Caco-2 (cell line): ENCODE measurements at regions not wholly inside any gene's neighbourhood (a gene's known extent, or its start where the extent isn't known, plus 50 kb on each side); places are given as distances from the start of the nearest gene placed in this dataset.
"Not testable (repeated sequence)": the region's sequence is repeated elsewhere in the genome, so short reads cannot be mapped to it uniquely, and the experiment has no call there.

ENCODE experiments used
- BruUV-seq: library from RNA; stranded (reverse); fragments of 400-500 nt; replicated peaks from 2 replicates; lab custom pipeline; 2021; lab: Mats Ljungman, UMichigan
- CTCF ChIA-PET: fragments of 300-600 bp; sonication (Branson Sonifier 250); formaldehyde crosslinking; loops from one replicate; lab custom pipeline; 2022; ENCODE audit warnings: antibody characterized with exemption; lab: Charles Lee
- POLR2A ChIA-PET: fragments of 300-600 bp; sonication (Branson Sonifier 250); formaldehyde crosslinking; loops from one replicate; lab custom pipeline; 2022; ENCODE audit warnings: antibody characterized with exemption; lab: Charles Lee
- DNase-seq, 2 experiments: peaks; one replicate each; pipeline versions ENCODE4 v3.0.0 to v3.0.0-alpha.2; 2020 to 2022
- H3K27me3 ChIP-seq: replicated peaks from 2 replicates; pipeline ENCODE4 v1.6.0; 2011; ENCODE audit warnings: low read length; ENCODE audit not compliant: control insufficient read depth, insufficient read depth
- H3K36me3 ChIP-seq: 2 replicates; pipeline ENCODE4 v1.5.1; 2011; ENCODE audit warnings: low read length; ENCODE audit not compliant: control insufficient read depth, insufficient read depth
- H3K4me1 ChIP-seq: fragments of 250-450 bp; sonication (Bioruptor Pico); 2 replicates; pipeline ENCODE4 v1.5.1; 2020; ENCODE audit warnings: mild to moderate bottlenecking
- H3K4me3 ChIP-seq: 2 replicates; pipeline ENCODE4 v1.5.1; 2011; ENCODE audit warnings: low read depth, mild to moderate bottlenecking, control low read depth, low read length
- H3K9me3 ChIP-seq: fragments of 250-450 bp; sonication (Bioruptor Pico); 2 replicates; pipeline ENCODE4 v1.5.1; 2020; ENCODE audit warnings: mild to moderate bottlenecking, moderate library complexity
- H3K27ac Mint-ChIP-seq: one replicate; pipeline ENCODE4 v1.8.0; 2022; ENCODE audit warnings: mixed read lengths; ENCODE audit not compliant: unreplicated experiment
- H3K27me3 Mint-ChIP-seq: one replicate; pipeline ENCODE4 v1.8.0; 2022; ENCODE audit warnings: mixed read lengths; ENCODE audit not compliant: insufficient read depth, unreplicated experiment
- H3K36me3 Mint-ChIP-seq: one replicate; pipeline ENCODE4 v1.8.0; 2022; ENCODE audit warnings: mild to moderate bottlenecking, mixed read lengths; ENCODE audit not compliant: insufficient read depth, unreplicated experiment
- H3K4me1 Mint-ChIP-seq: one replicate; pipeline ENCODE4 v1.8.0; 2022; ENCODE audit warnings: low read depth, mixed read lengths; ENCODE audit not compliant: unreplicated experiment
- H3K4me3 Mint-ChIP-seq: one replicate; pipeline ENCODE4 v1.8.0; 2022; ENCODE audit warnings: mild to moderate bottlenecking, moderate library complexity, mixed read lengths; ENCODE audit not compliant: unreplicated experiment
- H3K9me3 Mint-ChIP-seq: one replicate; pipeline ENCODE4 v1.8.0; 2022; ENCODE audit warnings: mixed read lengths; ENCODE audit not compliant: unreplicated experiment
- intact Hi-C: fragments of 100-400 bp; cut with micrococcal nuclease; formaldehyde crosslinking; loops from one replicate; pipeline ENCODE4 v1.10.0; 2022; ENCODE audit not compliant: unreplicated experiment
- TF ChIP-seq, protein P1 (sequence below), 2 experiments: fragments of 200-600 bp in 1 of 2; IDR thresholded peaks; 1 replicate in 1 of 2; 2 replicates in 1 of 2; pipeline versions ENCODE4 v1.5.1 to v1.8.0; 2011 to 2022; ENCODE audit warnings: antibody characterized with exemption in 1 of 2, control low read depth in 1 of 2, inconsistent platforms in 1 of 2, low read depth in 1 of 2, low read length in 1 of 2, mild to moderate bottlenecking in 1 of 2, moderate library complexity in 1 of 2; ENCODE audit not compliant: insufficient read depth in 1 of 2, severe bottlenecking in 1 of 2, unreplicated experiment in 1 of 2

DNA sequence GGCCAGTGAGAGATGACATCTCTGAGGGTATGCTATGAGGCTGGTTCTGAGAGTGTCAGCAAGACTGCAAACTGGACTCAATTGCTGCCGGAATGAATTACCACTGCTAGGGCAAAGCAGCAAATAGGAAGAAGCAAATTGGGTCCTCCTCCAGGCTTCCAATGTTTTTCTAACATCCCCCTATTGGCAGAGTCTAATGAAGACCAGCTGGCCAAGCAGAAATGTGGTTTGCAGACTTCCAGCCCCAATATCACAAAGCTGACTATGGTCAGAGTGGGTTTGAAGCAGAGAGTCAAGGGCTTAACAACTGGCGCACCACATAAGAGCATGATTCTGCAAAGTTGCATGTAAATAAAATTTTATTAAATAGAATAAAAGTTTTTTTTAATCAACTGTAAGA, 225.4 kb upstream of the GLRA2 start:
- Histone ChIP-seq H3K27me3 (no peaks in the 10 kb centered on the region), H3K9me3 (no peaks in the 10 kb centered on the region), H3K4me3 (no peak overlapping the region), H3K36me3 (no peaks in the 10 kb centered on the region), H3K4me1 (no peaks in the 10 kb centered on the region)
- H3K27ac Mint-ChIP-seq = no peak overlapping the region
- H3K27me3 Mint-ChIP-seq = no peaks in the 10 kb centered on the region
- H3K36me3 Mint-ChIP-seq = no peaks in the 10 kb centered on the region
- no peaks in the 10 kb centered on the region for H3K4me1 Mint-ChIP-seq
- no peaks in the 10 kb centered on the region for H3K9me3 Mint-ChIP-seq
- BruUV-seq = no TSS peak
- TF ChIP-seq, protein P1, sequence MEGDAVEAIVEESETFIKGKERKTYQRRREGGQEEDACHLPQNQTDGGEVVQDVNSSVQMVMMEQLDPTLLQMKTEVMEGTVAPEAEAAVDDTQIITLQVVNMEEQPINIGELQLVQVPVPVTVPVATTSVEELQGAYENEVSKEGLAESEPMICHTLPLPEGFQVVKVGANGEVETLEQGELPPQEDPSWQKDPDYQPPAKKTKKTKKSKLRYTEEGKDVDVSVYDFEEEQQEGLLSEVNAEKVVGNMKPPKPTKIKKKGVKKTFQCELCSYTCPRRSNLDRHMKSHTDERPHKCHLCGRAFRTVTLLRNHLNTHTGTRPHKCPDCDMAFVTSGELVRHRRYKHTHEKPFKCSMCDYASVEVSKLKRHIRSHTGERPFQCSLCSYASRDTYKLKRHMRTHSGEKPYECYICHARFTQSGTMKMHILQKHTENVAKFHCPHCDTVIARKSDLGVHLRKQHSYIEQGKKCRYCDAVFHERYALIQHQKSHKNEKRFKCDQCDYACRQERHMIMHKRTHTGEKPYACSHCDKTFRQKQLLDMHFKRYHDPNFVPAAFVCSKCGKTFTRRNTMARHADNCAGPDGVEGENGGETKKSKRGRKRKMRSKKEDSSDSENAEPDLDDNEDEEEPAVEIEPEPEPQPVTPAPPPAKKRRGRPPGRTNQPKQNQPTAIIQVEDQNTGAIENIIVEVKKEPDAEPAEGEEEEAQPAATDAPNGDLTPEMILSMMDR (IDR thresholded peaks at IDR 0.05; ENCODE audit: insufficient read depth in 1 of 2, low read depth in 1 of 2, low read length in 1 of 2, severe bottlenecking in 1 of 2, unreplicated experiment in 1 of 2) = no peak
- H3K4me3 Mint-ChIP-seq = no peak overlapping the region
- ChIA-PET CTCF (no interaction called here), POLR2A (no interaction called here)
- no peak for DNase-seq
- intact Hi-C loops = no loop called here

DNA sequence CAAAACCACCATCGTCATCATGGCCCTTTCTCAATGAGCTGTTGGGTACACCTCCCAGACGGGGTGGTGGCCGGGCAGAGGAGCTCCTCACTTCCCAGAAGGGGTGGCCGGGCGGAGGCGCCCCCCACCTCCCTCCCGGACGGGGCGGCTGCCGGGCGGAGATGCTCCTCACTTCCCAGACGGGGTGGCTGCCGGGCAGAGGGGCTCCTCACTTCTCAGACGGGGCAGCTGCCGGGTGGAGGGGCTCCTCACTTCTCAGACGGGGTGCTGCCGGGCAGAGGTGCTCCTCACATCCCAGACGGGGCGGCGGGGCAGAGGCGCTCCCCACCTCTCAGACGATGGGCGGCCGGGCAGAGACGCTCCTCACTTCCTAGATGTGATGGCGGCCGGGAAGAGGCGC, 226.8 kb upstream of the GLRA2 start:
- intact Hi-C loops, CTCF ChIA-PET, H3K36me3 Mint-ChIP-seq, H3K9me3 ChIP-seq, H3K4me1 ChIP-seq, H3K36me3 ChIP-seq, DNase-seq, H3K9me3 Mint-ChIP-seq, H3K4me1 Mint-ChIP-seq, H3K27me3 Mint-ChIP-seq, H3K27ac Mint-ChIP-seq, H3K27me3 ChIP-seq, BruUV-seq, POLR2A ChIA-PET, H3K4me3 ChIP-seq, H3K4me3 Mint-ChIP-seq: not testable (repeated sequence)

DNA sequence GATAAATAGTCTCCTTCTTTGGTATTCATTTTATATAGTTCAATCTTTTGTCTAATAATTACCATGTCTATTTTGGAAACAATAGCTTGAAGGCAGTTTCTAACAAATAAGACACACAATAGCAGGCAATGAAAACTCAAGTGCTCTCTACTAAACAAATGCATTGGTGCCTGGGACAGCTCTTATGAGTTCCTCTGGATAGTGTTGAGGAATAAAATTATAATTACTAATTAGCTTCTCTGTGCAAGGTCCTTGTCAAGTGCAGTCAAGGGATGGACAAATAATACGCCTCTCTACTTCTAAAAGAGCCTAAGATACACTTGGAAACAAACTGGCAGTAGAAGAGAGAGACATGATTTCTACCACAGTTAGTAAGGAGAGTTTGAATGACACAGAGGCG, 229.0 kb upstream of the GLRA2 start:
- Mint-ChIP-seq H3K4me1 (no peaks in the 10 kb centered on the region), H3K4me3 (no peak overlapping the region), H3K27me3 (no peaks in the 10 kb centered on the region), H3K36me3 (no peaks in the 10 kb centered on the region), H3K9me3 (no peaks in the 10 kb centered on the region), H3K27ac (no peak overlapping the region)
- CTCF ChIA-PET = no interaction called here
- BruUV-seq = no TSS peak
- H3K4me3 ChIP-seq = no peak overlapping the region
- DNase-seq = no peak
- POLR2A ChIA-PET = no interaction called here
- no peaks in the 10 kb centered on the region for H3K27me3 ChIP-seq
- TF ChIP-seq, protein P1 (IDR thresholded peaks at IDR 0.05; ENCODE audit: insufficient read depth in 1 of 2, low read depth in 1 of 2, low read length in 1 of 2, severe bottlenecking in 1 of 2, unreplicated experiment in 1 of 2) = no peak
- no peaks in the 10 kb centered on the region for H3K36me3 ChIP-seq
- intact Hi-C loops = no loop called here
- no peaks in the 10 kb centered on the region for H3K9me3 ChIP-seq
- H3K4me1 ChIP-seq = no peaks in the 10 kb centered on the region

DNA sequence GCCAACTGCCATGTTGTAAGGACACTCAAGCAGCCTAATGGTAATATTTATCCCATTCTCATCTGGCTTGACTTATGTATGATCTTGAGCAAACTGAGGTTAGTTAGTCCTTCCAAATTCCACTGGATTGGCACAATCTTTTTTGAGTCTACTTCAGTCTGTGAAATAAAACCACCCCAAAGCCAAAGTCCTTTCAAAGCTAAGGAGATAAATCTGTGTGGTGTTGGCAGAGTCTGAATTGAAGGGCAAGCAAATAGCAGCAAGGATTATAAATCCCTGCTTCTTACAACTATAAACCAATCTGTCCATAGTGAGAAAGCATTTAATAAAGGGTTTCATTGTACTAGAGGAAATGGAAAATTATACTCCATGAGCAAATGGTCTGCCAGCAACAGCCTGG, 233.9 kb upstream of the GLRA2 start:
- intact Hi-C loops = no loop called here
- H3K4me1 Mint-ChIP-seq = no peaks in the 10 kb centered on the region
- Histone ChIP-seq H3K36me3 (no peaks in the 10 kb centered on the region), H3K27me3 (no peaks in the 10 kb centered on the region), H3K4me1 (no peaks in the 10 kb centered on the region), H3K4me3 (no peak overlapping the region), H3K9me3 (no peaks in the 10 kb centered on the region)
- H3K4me3 Mint-ChIP-seq = no peak overlapping the region
- H3K27me3 Mint-ChIP-seq = no peaks in the 10 kb centered on the region
- H3K9me3 Mint-ChIP-seq = no peaks in the 10 kb centered on the region
- H3K27ac Mint-ChIP-seq = no peak overlapping the region
- no peak for DNase-seq
- BruUV-seq = no TSS peak
- ChIA-PET CTCF (no interaction called here), POLR2A (no interaction called here)
- H3K36me3 Mint-ChIP-seq = no peaks in the 10 kb centered on the region
- TF ChIP-seq, protein P1 (IDR thresholded peaks at IDR 0.05; ENCODE audit: insufficient read depth in 1 of 2, low read depth in 1 of 2, low read length in 1 of 2, severe bottlenecking in 1 of 2, unreplicated experiment in 1 of 2) = no peak
